Endodermal cell (in vitro differentiated cells): ENCODE measurements at regions not wholly inside any gene's neighbourhood (a gene's known extent, or its start where the extent isn't known, plus 50 kb on each side); places are given as distances from the start of the nearest gene placed in this dataset.

Experiments used
- DNase-seq: peaks from one replicate; pipeline ENCODE4 v3.0.0-alpha.2; 2017
- H3K27ac ChIP-seq: 2 replicates; pipeline ENCODE4 v1.5.1; 2013; ENCODE audit warnings: mild to moderate bottlenecking, low read depth, low read length, moderate library complexity
- H3K27me3 ChIP-seq: 2 replicates; pipeline ENCODE4 v1.6.1; 2013; ENCODE audit warnings: mild to moderate bottlenecking, low read length, moderate library complexity; ENCODE audit not compliant: insufficient read depth, control insufficient read depth, poor library complexity, severe bottlenecking
- H3K36me3 ChIP-seq: 2 replicates; pipeline ENCODE4 v1.7.0; 2013; ENCODE audit warnings: mild to moderate bottlenecking, low read length, moderate library complexity; ENCODE audit not compliant: control insufficient read depth, insufficient read depth
- H3K4me1 ChIP-seq: one replicate; pipeline ENCODE4 v1.7.0; 2013; ENCODE audit warnings: low read length; ENCODE audit not compliant: control insufficient read depth, insufficient read depth
- H3K4me3 ChIP-seq: 2 replicates; pipeline ENCODE4 v1.5.1; 2013; ENCODE audit warnings: mild to moderate bottlenecking, low read length, moderate library complexity
- H3K9ac ChIP-seq: 2 replicates; pipeline ENCODE4 v1.6.1; 2013; ENCODE audit warnings: mild to moderate bottlenecking, low read length, moderate library complexity; ENCODE audit not compliant: poor library complexity, severe bottlenecking; ENCODE audit errors: extremely low read depth
- H3K9me3 ChIP-seq: 2 replicates; pipeline ENCODE4 v1.6.1; 2013; ENCODE audit warnings: mild to moderate bottlenecking, low read length, moderate library complexity; ENCODE audit not compliant: control insufficient read depth
- H3K27ac Mint-ChIP-seq: 2 replicates; pipeline ENCODE4 v1.8.0; 2020; ENCODE audit warnings: mixed read lengths
- H3K27me3 Mint-ChIP-seq: 2 replicates; pipeline ENCODE4 v1.8.0; 2021; ENCODE audit warnings: mild to moderate bottlenecking, mixed read lengths; ENCODE audit not compliant: insufficient read depth
- H3K36me3 Mint-ChIP-seq: 2 replicates; pipeline ENCODE4 v1.8.0; 2020; ENCODE audit warnings: low read depth, mixed read lengths
- H3K4me1 Mint-ChIP-seq: 2 replicates; pipeline ENCODE4 v1.8.0; 2020; ENCODE audit warnings: mixed read lengths
- H3K4me3 Mint-ChIP-seq: 2 replicates; pipeline ENCODE4 v1.8.0; 2020; ENCODE audit warnings: mild to moderate bottlenecking, moderate library complexity, mixed read lengths
- H3K9me3 Mint-ChIP-seq: 2 replicates; pipeline ENCODE4 v1.8.0; 2020; ENCODE audit warnings: mild to moderate bottlenecking, mixed read lengths
- WGBS, 2 experiments: methylation state at CpG; one replicate each; pipeline versions ENCODE4 v1.1.5 to v1.1.7; 2013; ENCODE audit warnings: missing lambda C conversion rate in 2 of 2, mixed read lengths in 1 of 2; ENCODE audit not compliant: insufficient coverage in 1 of 2, insufficient read length in 1 of 2; 5-methylcytosine and 5-hydroxymethylcytosine counted together
- TF ChIP-seq, protein P1 (sequence below): fragments of 200-600 bp; sonication (generic); conservative IDR thresholded peaks from 2 replicates; pipeline ENCODE4 v1.5.0; 2021; ENCODE audit warnings: antibody characterized with exemption, mild to moderate bottlenecking

DNA sequence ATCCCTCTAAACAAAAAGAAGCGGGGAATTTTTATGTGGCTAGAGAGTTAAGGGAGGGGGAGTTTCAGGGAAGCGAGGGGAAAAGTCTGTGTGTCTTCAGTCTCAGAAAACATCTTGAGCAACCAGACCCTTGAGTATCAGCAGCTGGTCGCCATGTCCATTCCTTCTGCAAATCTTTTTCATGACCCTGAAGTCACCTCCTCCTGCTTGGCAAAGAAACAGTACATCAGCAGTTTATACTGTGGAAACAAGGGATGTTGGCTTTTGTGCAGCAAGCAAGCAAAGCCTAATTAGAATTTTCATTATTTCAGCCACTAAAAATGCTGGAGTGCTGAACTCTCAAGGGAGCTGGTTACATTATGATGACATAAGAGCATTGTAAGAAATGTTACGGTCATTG is 187.4 kb upstream of the SLC8A1 start:
- Mint-ChIP-seq H3K36me3 (no peaks in the 10 kb centered on the region), H3K27ac (no peak overlapping the region), H3K9me3 (no peaks in the 10 kb centered on the region), H3K27me3 (no peaks in the 10 kb centered on the region), H3K4me3 (no peak overlapping the region), H3K4me1 (no peaks in the 10 kb centered on the region)
- Histone ChIP-seq H3K27ac (no peak overlapping the region), H3K9me3 (no peaks in the 10 kb centered on the region), H3K4me3 (no peak overlapping the region), H3K4me1 (no peaks in the 10 kb centered on the region), H3K27me3 (peaks cover 22% of the 10 kb centered on the region), H3K9ac (no peak overlapping the region), H3K36me3 (no peaks in the 10 kb centered on the region)
- no peak for DNase-seq
- 93 to 100% methylated on average over 3 to 4 of the region's 4 CpGs for WGBS, 2 experiments
- TF ChIP-seq, protein P1, sequence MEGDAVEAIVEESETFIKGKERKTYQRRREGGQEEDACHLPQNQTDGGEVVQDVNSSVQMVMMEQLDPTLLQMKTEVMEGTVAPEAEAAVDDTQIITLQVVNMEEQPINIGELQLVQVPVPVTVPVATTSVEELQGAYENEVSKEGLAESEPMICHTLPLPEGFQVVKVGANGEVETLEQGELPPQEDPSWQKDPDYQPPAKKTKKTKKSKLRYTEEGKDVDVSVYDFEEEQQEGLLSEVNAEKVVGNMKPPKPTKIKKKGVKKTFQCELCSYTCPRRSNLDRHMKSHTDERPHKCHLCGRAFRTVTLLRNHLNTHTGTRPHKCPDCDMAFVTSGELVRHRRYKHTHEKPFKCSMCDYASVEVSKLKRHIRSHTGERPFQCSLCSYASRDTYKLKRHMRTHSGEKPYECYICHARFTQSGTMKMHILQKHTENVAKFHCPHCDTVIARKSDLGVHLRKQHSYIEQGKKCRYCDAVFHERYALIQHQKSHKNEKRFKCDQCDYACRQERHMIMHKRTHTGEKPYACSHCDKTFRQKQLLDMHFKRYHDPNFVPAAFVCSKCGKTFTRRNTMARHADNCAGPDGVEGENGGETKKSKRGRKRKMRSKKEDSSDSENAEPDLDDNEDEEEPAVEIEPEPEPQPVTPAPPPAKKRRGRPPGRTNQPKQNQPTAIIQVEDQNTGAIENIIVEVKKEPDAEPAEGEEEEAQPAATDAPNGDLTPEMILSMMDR = no peak

DNA sequence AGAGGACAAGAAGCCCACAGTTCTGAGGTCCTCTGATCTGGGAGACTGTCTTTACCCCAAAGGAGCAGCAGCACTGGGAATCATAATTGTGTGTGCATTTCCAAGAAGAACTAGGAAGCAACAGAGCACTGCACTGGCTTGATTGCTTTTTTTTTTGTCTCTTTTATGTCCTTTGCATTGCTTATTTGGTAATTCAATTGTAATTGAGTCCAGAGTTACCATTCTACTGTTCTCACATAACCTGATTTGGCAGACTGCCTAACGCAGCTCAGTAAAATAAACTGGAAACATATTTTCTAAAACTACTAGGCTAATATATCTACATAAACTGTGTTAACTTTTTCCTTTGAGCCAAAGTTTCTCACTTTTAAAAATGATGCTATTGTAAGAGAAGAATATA is 190.3 kb upstream of the SLC8A1 start:
- no peak overlapping the region for H3K4me3 ChIP-seq
- Mint-ChIP-seq H3K27ac (no peak overlapping the region), H3K9me3 (no peaks in the 10 kb centered on the region), H3K27me3 (peaks cover 7% of the 10 kb centered on the region), H3K4me3 (no peak overlapping the region), H3K36me3 (no peaks in the 10 kb centered on the region), H3K4me1 (no peaks in the 10 kb centered on the region)
- no peak overlapping the region for H3K9ac ChIP-seq
- no peak overlapping the region for H3K27ac ChIP-seq
- no peaks in the 10 kb centered on the region for H3K36me3 ChIP-seq
- H3K4me1 ChIP-seq = no peaks in the 10 kb centered on the region
- TF ChIP-seq, protein P1 = no peak
- H3K9me3 ChIP-seq = no peaks in the 10 kb centered on the region
- DNase-seq = no peak
- 75% methylated on average over 1 of the region's 1 CpG; no CpG with 5 or more reads in 1 of the 2 experiments for WGBS, 2 experiments
- peaks cover 42% of the 10 kb centered on the region for H3K27me3 ChIP-seq

DNA sequence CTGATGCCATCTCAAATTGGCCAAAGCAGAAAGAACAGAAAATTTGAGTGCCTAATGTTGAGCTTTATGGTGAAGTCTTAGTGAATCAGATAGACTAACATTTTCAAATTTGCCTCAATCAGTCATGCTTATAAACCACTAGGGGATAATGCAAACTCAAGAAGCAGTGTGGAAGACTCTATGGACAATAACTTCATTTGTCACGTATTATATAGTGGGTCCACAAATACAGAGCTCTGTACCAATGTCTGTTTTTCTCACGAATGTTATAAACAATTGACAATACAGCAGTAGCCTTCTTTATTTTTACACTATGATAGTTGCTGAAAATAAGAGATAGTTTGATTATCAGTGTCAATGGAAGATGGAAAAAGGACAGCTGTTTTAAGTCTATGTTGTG is 190.8 kb upstream of the SLC8A1 start:
- no peaks in the 10 kb centered on the region for H3K4me1 ChIP-seq
- H3K9me3 Mint-ChIP-seq = no peaks in the 10 kb centered on the region
- peaks cover 47% of the 10 kb centered on the region for H3K27me3 ChIP-seq
- H3K9ac ChIP-seq = no peak overlapping the region
- no peaks in the 10 kb centered on the region for H3K36me3 Mint-ChIP-seq
- no peaks in the 10 kb centered on the region for H3K36me3 ChIP-seq
- H3K9me3 ChIP-seq = no peaks in the 10 kb centered on the region
- TF ChIP-seq, protein P1 = no peak
- no peak overlapping the region for H3K4me3 ChIP-seq
- no peak overlapping the region for H3K4me3 Mint-ChIP-seq
- DNase-seq = no peak
- 92% methylated on average over 2 of the region's 2 CpGs; no CpG with 5 or more reads in 1 of the 2 experiments for WGBS, 2 experiments
- H3K4me1 Mint-ChIP-seq = peaks cover 2% of the 10 kb centered on the region
- H3K27me3 Mint-ChIP-seq = peaks cover 7% of the 10 kb centered on the region
- H3K27ac ChIP-seq = no peak overlapping the region
- H3K27ac Mint-ChIP-seq = no peak overlapping the region
